ENCODE measurements at regions not wholly inside any gene's neighbourhood (a gene's known extent, or its start where the extent isn't known, plus 50 kb on each side); places are given as distances from the start of the nearest gene placed in this dataset.

DNA sequence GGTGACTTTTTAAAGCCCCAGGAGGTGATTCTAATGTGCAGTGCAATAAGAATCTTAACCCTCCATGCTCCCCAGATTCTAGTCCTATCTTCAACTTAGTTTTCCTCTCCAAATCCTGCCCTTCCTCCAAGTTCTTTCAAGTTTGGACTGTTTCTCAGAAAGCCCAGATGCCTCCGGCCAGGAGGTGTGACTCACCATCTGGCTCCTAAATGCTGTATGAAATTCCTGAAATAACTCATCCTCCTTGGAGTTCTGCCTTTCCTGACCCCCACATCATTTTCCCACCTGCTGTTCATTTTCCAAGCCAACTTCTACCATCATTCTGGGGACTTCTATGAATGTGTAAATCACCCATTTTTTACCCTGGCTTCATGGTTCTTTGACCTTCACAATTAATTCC, 118.2 kb upstream of the NOL4 start:
- no peak for TF ChIP-seq FOXP2 (optimal IDR thresholded peaks at IDR 0.05; ENCODE audit: borderline replicate concordance, extremely low read depth, extremely low read length, insufficient read depth)
- no peak for TF ChIP-seq POLR2AphosphoS5 (IDR thresholded peaks at IDR 0.05; ENCODE audit: low read depth, low read length)
- no peak for TF ChIP-seq REST (IDR thresholded peaks at IDR 0.05; ENCODE audit: insufficient read depth in 1 of 2, low read depth in 2 of 2, low read length in 2 of 2)
- no peak for TF ChIP-seq SIN3A (IDR thresholded peaks at IDR 0.05; ENCODE audit: borderline replicate concordance, insufficient read depth, low read length)
- TF ChIP-seq TAF1 (IDR thresholded peaks at IDR 0.05; ENCODE audit: borderline replicate concordance, insufficient read depth, low read length) = no peak

DNA sequence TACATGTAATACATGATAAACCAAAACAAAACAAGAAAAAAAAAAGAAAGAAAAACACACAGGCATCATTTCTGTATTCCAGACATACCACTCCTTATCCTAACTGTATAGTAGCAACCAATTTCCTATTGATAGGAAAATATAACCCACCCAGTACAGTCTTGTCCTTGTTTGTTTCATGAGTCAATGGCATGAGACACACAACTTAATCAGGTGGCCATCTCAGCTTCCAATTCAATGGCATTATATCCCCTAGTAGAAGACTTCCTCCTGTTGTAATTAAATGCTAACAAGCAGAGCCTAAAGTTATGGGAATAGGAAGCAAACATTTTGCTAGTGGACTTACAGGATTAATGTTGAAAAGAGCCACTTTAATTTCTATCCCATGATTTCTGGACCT, 121.0 kb upstream of the NOL4 start:
- no peak for TF ChIP-seq REST (IDR thresholded peaks at IDR 0.05; ENCODE audit: insufficient read depth in 1 of 2, low read depth in 2 of 2, low read length in 2 of 2)
- no peak for TF ChIP-seq SIN3A (IDR thresholded peaks at IDR 0.05; ENCODE audit: borderline replicate concordance, insufficient read depth, low read length)
- no peak for TF ChIP-seq TAF1 (IDR thresholded peaks at IDR 0.05; ENCODE audit: borderline replicate concordance, insufficient read depth, low read length)
- TF ChIP-seq FOXP2 (optimal IDR thresholded peaks at IDR 0.05; ENCODE audit: borderline replicate concordance, extremely low read depth, extremely low read length, insufficient read depth) = no peak
- no peak for TF ChIP-seq POLR2AphosphoS5 (IDR thresholded peaks at IDR 0.05; ENCODE audit: low read depth, low read length)

- TF ChIP-seq POLR2AphosphoS5 (IDR thresholded peaks at IDR 0.05; ENCODE audit: low read depth, low read length) (no peak), FOXP2 (optimal IDR thresholded peaks at IDR 0.05; ENCODE audit: borderline replicate concordance, extremely low read depth, extremely low read length, insufficient read depth) (no peak), TAF1 (IDR thresholded peaks at IDR 0.05; ENCODE audit: borderline replicate concordance, insufficient read depth, low read length) (no peak), SIN3A (IDR thresholded peaks at IDR 0.05; ENCODE audit: borderline replicate concordance, insufficient read depth, low read length) (no peak), REST (IDR thresholded peaks at IDR 0.05; ENCODE audit: insufficient read depth in 1 of 2, low read depth in 2 of 2, low read length in 2 of 2) (no peak)
These were observed 126.1 kb upstream of the NOL4 start for GRCh38 chr18:34350778-34351177.

- TF ChIP-seq SIN3A (IDR thresholded peaks at IDR 0.05; ENCODE audit: borderline replicate concordance, insufficient read depth, low read length) = no peak
These were observed 127.9 kb upstream of the NOL4 start for GRCh38 chr18:34352385-34353163.

DNA sequence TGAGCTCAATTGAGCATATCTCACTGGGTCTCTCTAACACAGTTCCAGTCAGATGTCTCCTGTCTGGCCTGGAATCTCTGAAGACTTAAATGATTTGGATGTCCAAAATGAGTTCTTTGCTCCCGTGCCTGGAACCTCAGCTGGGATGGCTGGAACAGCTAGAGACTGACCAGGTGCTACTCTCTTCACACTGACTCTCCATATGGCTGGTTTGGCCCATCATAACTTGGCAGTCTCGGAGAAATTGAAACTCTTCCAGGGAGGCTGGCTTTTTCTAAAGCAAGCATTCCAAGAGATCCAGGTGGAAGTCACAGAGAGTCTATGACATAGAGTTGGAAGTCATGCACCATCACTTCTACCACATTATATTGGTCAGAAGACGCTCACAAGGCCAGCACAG, 129.6 kb upstream of the NOL4 start:
- TF ChIP-seq POLR2AphosphoS5 (IDR thresholded peaks at IDR 0.05; ENCODE audit: low read depth, low read length) (no peak), SIN3A (IDR thresholded peaks at IDR 0.05; ENCODE audit: borderline replicate concordance, insufficient read depth, low read length) (no peak), TAF1 (IDR thresholded peaks at IDR 0.05; ENCODE audit: borderline replicate concordance, insufficient read depth, low read length) (no peak), FOXP2 (optimal IDR thresholded peaks at IDR 0.05; ENCODE audit: borderline replicate concordance, extremely low read depth, extremely low read length, insufficient read depth) (no peak), REST (IDR thresholded peaks at IDR 0.05; ENCODE audit: insufficient read depth in 1 of 2, low read depth in 2 of 2, low read length in 2 of 2) (no peak)

Measured in PFSK-1 (cell line).